AG20443 (cell line): ENCODE measurements at regions not wholly inside any gene's neighbourhood (a gene's known extent, or its start where the extent isn't known, plus 50 kb on each side); places are given as distances from the start of the nearest gene placed in this dataset.
"Not testable (repeated sequence)": the region's sequence is repeated elsewhere in the genome, so short reads cannot be mapped to it uniquely, and the experiment has no call there.

Experiments used
- DNase-seq: peaks from one replicate; pipeline ENCODE4 v3.0.0; 2012; ENCODE audit warnings: low spot score, mixed read lengths

GRCh38 chrX:39402158-39402557, 600.9 kb downstream of the MID1IP1 start:
- DNase-seq, result no peak

DNA sequence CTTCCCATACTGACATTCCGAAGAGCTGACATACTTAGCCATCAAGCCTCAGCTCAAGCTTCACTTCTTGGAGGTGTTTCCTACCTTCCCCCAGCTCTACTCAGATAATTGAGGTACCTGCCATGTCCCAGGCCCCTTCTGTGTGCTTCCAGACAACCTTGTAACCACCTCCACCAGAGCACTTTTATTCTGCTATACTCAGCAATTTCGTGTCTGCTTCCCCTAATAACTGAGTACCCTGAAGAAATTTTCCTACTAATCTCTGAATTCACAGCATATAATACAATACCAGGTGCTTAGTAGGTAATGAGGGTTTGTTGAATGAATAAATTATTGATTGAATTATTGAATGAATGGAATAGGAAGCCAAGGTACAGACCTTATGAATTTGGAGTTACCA, 605.5 kb downstream of the MID1IP1 start:
- no peak for DNase-seq

DNA sequence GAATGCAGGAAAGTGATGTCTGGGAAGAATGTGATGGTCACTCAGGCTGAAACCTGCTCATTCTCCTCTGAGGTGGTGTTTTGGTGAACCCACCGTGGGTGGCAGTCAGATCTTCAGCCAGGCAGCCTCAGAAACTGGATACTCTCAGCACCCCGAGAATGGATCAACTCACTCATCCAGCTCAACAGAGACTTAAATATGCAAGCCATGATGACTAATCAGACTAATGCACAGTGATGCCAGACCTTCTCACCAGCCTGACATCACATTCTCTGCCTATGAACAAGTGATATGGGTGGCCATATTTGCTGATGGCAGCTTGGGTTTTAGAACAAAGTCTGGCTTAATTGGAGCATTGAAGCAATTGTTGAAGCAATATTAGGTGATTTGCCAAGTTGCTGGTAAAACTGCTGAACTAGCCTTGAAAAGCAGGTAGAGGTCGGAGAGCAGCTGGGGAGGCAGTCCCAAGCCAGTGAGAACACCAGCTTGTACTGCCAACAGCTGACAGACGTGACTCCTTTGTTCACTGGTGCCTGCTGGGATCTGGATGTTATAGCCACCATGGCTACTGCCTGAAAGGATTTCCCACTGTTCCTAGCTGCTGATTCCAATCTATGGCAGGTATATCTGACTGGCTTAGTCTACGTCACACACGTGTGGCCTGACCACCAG, 608.1 kb downstream of the MID1IP1 start:
- no peak for DNase-seq

DNA sequence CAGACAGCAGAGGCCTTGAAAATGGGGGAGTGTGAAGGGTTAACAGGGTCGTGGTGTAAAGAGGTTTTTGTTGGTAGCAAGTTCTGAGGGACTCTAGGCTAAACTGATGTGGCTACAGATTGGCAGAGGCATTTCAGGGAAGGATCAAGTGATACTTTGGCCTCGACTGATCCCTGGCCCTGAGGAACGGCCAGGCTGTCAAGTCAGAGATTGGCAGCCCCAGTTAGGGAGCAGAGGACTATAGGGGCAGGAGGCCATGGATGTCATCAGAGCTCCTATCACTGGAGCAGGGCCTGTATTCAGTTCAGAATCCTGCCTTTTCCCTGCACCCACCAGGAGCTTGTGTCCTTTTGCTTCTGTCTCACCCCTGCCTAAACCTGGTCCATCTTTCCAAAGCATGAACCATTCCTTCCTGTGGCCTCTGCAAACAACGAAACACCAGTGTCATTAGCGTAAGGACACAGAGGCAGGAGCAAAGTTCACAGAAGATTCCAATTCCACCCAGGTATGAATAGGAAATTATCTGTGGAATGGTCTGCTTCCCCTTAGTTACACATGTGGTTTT, 613.1 kb downstream of the MID1IP1 start:
- no peak for DNase-seq

DNA sequence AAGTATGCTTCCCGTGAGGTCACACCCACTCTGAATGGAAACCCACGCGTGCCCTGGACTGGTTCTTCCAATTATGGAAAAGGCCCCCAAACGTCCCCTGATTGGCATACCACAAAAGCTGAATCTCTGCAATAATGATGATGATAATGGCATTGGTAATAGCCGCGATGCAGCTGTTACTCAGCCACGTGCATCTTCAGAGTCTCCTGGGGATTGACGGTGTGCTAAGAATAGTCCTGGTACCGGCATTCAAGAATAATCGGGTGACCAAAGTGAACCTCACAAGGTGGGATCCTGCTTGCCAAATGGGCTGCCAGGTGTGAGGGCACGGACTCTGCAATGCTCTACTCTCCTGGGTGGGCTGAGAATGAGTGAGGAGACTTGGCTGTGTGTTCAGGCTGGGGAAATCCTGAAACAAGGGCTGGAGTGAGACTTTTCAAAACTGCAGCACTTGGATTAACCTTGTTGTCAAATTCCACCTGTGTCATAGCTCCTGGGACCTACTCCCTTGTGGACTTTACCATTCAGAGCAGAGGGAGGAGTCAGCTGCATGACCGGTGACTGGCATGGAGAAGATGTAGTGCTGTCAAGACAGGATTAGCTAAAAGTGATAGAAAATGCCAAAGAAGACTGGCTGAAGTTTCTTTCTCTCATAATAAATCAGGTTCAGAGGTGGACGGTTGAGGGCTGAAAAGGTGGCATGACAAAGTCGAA, 615.4 kb downstream of the MID1IP1 start:
- DNase-seq, result no peak

- DNase-seq, result no peak
Measured at GRCh38 chrX:39418254-39418704, 617.0 kb downstream of the MID1IP1 start.

- no peak for DNase-seq
Measured at GRCh38 chrX:39418731-39419638, 617.7 kb downstream of the MID1IP1 start.

GRCh38 chrX:39421006-39421405, 619.7 kb downstream of the MID1IP1 start:
- DNase-seq, result no peak

DNA sequence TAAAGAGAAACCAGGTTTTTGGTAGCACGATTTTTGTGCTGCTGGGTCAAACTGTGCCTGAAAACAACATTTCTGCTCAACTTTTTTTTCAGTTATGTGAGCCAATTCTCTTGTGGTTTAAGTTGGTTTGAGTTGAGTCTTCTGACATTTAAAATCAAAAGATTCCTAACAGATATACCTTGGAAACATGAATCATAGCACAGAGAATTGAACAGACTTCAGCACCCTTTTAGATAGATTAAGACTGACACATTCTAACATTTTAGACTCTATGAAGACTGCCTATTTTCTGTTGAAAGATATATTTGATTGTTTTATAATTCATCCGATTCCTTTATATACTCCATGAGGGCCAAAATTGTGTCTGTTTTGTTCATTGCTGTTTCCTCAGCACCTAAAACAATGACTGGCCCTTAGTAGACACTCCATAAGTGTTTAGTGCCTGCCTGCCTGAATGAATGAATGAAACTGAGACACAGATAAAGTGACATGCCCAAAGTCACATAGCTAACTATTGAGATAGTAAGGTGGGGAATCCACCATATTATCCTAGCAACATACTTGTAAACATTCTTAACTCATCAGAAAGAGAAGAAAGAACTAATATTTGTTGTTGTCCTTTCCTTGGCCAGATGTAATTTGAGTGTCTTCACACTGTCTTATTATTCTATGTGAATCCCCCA, 624.0 kb downstream of the MID1IP1 start:
- no peak for DNase-seq

DNA sequence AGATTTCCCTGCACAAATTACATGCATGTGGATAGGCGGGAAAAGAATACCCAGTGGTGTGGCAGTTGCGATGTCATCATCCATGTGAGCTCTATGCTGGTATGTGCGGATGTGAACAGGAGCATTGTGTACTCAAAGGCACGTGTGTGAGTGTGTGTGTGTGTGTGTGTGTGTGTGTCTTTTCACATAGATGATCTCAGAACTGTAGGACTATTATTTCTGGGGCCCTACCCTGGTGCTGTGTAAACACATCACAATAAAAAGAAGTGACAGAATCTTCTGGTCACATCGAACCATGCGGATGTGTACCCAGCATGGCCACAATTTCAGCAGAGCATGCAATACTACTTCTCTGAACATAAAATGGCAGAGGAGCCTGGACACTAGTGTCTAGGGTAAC, 624.8 kb downstream of the MID1IP1 start:
- DNase-seq, result no peak

- peak; percentile 15 for DNase-seq
Measured at GRCh38 chrX:39427492-39427891, 626.2 kb downstream of the MID1IP1 start.

DNA sequence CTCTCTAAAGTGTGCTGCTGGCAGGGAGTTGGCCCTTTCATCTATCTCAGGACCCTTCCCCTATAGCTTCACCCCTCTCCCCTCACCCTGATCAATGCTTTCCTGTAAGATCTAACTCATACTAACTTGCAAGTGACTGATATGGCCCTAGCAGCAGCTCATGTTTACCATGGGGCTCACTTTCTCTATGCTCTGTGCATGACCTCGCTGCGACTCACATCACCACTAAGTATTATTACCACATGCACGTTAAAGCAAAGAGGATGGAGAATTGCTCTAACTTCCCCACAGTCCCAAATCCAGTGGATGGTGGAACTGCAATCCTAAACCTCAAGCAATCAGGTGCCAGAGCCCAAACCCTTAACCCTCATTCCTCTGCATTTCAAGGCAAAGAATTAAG, 626.6 kb downstream of the MID1IP1 start:
- peak; percentile 53 for DNase-seq

DNA sequence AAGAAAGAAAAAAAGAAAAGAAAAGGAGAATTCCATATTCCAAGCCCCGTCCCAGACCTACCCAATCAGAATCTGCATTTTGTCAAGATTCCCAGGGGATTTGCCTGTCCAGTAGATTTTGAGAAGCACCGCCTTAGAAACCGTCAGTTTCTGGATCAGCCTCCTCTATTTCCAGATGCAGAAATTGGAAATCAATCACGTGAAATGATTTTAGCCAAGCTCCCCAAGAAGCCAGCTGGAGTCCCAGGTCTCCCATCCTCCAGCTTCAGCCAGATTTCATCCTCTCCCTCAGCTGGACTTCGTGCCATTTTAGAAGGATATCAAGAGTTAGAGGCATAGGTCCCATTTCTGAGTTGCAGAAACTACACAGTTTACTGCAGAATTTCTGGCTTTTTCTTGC, 629.3 kb downstream of the MID1IP1 start:
- DNase-seq, result no peak

- no peak for DNase-seq
Measured at GRCh38 chrX:39431893-39432292, 630.6 kb downstream of the MID1IP1 start.

- not testable (repeated sequence) for DNase-seq
Measured at GRCh38 chrX:39434671-39435070, 633.4 kb downstream of the MID1IP1 start.

DNA sequence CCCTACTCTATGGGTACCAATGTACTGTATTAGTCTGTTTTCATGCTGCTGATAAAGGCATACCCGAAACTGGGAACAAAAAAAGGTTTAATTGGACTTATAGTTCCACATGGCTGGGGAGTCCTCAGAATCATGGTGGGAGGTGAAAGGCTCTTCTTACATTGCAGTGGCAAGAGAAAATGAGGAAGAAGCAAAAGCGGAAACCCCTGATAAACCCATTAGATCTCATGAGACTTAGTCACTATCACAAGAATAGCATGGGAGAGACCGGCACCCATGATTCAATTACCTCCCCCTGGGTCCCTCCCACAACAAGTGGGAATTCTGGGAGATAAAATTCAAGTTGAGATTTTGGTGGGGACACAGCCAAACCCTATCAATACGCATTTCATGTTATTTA, 635.3 kb downstream of the MID1IP1 start:
- DNase-seq, result not testable (repeated sequence)

DNA sequence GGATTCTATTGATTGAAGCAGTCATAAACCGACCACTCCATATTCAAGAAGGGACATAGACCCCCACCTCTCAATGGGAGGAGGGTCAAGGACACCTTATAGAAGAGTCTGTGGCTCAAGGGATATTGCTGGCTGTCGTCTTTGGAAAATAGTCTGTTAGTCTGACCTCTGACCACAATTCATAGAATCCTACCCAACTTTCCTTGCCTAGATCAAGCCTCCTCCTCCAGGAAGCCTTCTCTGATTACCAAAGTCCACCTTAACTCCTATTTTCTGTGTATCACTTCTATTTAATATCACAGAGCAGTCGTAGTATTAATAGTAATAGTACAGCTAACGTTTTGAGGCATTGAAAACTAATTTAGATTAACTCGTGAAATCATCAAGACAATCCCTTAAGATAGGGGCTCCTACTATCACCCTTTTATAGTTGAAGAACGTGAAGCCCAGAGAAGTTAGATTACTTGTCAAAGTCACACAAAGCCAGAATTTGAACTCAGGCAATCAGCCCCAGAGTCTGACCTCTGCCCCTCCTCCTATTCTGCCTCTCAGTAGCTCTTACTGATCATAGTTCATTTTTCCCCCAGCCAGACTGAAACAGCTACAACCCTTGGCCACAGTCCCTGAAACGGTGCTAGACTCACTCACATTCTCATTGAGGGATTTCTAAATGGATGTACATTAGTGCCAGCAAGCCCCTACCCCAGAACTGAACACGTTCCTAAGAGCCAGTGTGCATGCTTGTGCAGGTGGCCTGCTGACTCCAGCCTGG, 636.6 kb downstream of the MID1IP1 start:
- DNase-seq, result no peak

GRCh38 chrX:39438603-39439602, 637.6 kb downstream of the MID1IP1 start:
- DNase-seq, result no peak

DNA sequence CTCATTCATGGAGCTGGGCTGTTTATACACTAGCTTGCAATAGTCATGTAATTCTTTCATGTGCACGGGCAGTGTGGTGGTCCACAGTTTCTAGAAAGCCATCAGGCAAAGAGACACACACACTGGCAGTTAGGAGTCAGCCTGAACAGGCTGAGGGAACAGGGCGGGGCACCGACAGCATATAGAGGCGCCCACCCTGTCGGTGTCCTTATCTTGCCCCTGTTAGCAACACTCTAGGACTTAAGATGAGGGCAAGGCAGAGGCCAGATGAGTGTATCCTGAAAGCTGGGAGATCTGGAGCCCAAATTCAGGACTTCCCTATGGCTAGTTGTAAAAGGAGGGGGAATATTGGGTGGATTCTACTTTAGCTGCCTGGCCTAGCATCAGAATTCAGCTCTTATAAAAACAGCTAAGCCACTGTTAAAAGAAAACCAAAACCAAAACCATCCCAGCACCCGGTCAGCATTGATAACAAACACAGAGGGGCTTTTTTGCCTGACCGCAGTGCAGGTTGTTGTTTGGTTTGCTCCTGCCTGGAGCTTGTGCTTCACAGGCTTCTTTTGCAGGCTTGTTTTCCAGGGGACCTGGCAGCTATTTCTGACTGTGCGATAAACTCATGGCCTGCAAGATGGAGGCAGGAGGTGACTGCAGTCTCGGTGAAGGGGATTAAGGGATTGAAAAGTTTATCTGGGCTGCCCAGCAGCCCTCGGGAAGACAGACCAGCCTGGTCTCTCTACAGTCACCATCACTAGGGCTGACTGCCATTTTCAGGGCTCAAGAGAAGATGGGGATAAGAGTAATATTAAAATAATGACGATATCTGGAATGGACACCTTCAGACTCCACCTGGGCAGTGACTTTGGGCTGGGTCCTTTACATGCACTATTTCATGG, 638.9 kb downstream of the MID1IP1 start:
- no peak for DNase-seq
